ENCODE measurements at regions not wholly inside any gene's neighbourhood (a gene's known extent, or its start where the extent isn't known, plus 50 kb on each side); places are given as distances from the start of the nearest gene placed in this dataset.
"Not testable (repeated sequence)": the region's sequence is repeated elsewhere in the genome, so short reads cannot be mapped to it uniquely, and the experiment has no call there.

DNA sequence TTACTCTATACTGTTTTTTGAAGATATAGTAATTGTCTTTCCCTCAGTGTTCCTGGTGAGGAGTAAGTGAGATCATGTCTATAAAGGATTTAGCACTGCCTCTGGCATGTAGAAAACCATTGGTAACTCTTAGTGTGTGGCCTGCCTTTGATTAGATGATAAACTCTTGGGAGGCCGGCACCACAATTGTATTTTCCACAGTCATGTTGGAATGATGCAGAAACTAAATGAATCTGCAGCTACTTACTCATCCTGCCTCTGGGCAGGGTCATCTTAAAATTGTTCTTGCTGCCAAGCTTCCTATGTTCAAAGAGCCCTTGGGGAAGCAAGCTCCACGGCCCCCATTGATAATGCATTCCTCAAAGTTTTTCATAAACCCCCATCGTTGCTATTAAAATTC is 204.6 kb downstream of the ANKRD7 start:
- CTCF ChIA-PET, result no interaction called here
- intact Hi-C loops (cut with micrococcal nuclease), result no loop called here

DNA sequence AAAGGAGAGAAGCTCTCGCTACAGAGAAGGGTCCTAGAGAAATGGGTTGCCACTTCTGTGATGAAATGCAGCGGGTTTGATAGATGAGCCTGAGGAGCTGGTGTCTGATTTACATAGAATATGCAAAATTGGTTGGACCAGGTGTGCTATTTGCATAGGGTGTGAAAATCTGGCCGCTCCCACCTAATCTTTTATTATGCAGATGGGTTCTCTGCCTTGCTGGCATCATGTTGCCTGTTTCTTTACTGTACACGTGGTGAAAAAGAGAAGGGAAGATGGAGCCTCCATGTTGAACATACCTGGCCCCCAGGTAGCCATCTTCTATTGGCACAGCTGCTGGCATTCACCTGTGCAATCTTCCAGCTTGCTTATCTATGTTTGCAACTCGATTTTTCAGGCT is 212.2 kb downstream of the ANKRD7 start:
- TF ChIP-seq, protein P1, sequence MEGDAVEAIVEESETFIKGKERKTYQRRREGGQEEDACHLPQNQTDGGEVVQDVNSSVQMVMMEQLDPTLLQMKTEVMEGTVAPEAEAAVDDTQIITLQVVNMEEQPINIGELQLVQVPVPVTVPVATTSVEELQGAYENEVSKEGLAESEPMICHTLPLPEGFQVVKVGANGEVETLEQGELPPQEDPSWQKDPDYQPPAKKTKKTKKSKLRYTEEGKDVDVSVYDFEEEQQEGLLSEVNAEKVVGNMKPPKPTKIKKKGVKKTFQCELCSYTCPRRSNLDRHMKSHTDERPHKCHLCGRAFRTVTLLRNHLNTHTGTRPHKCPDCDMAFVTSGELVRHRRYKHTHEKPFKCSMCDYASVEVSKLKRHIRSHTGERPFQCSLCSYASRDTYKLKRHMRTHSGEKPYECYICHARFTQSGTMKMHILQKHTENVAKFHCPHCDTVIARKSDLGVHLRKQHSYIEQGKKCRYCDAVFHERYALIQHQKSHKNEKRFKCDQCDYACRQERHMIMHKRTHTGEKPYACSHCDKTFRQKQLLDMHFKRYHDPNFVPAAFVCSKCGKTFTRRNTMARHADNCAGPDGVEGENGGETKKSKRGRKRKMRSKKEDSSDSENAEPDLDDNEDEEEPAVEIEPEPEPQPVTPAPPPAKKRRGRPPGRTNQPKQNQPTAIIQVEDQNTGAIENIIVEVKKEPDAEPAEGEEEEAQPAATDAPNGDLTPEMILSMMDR (IDR thresholded peaks at IDR 0.05), result no peak
- ATAC-seq (ENCODE audit: low read depth), result no peak
- ChIA-PET CTCF (no interaction called here), POLR2A (no interaction called here)
- H3K36me3 Mint-ChIP-seq (ENCODE audit: low read depth), result no peaks in the 10 kb centered on the region
- intact Hi-C loops (cut with micrococcal nuclease), result no loop called here
- no peak overlapping the region for H3K4me3 Mint-ChIP-seq
- H3K27me3 Mint-ChIP-seq, result no peaks in the 10 kb centered on the region
- H3K9me3 Mint-ChIP-seq, result peaks cover 9% of the 10 kb centered on the region
- no peak overlapping the region for H3K27ac Mint-ChIP-seq
- no peak for DNase-seq
- H3K4me1 Mint-ChIP-seq, result no peaks in the 10 kb centered on the region

More for the DNA sequence above, 204.6 kb downstream of the ANKRD7 start:
- DNase-seq (no peak), ATAC-seq (ENCODE audit: low read depth) (no peak)
- TF ChIP-seq, protein P1 (IDR thresholded peaks at IDR 0.05), result no peak
- no peak overlapping the region for H3K4me3 Mint-ChIP-seq
- no peak overlapping the region for H3K27ac Mint-ChIP-seq
- H3K36me3 Mint-ChIP-seq (ENCODE audit: low read depth), result no peaks in the 10 kb centered on the region
- H3K27me3 Mint-ChIP-seq, result no peaks in the 10 kb centered on the region
- peaks cover 10% of the 10 kb centered on the region for H3K9me3 Mint-ChIP-seq
- POLR2A ChIA-PET, result no interaction called here
- H3K4me1 Mint-ChIP-seq, result no peaks in the 10 kb centered on the region

DNA sequence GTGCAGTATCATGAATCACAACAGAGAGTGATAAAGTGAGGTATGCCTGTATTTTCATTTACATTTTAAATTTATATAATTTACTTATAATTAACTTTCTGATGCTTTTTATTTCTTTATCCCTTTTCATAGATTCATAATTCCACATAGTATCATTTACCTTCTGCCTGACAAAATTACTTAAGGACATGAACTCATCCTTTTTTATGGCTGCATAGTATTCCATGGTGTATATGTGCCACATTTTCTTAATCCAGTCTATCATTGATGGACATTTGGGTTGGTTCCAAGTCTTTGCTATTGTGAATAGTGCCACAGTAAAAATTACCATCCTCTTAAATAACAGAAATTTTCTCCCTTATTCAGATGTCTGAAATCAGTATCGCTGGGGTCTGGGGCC is 224.5 kb downstream of the ANKRD7 start:
- H3K9me3 Mint-ChIP-seq; H3K4me1 Mint-ChIP-seq; ATAC-seq (ENCODE audit: low read depth); intact Hi-C loops (cut with micrococcal nuclease); H3K36me3 Mint-ChIP-seq (ENCODE audit: low read depth); DNase-seq; POLR2A ChIA-PET; H3K27ac Mint-ChIP-seq; CTCF ChIA-PET; H3K4me3 Mint-ChIP-seq; H3K27me3 Mint-ChIP-seq: not testable (repeated sequence)

DNA sequence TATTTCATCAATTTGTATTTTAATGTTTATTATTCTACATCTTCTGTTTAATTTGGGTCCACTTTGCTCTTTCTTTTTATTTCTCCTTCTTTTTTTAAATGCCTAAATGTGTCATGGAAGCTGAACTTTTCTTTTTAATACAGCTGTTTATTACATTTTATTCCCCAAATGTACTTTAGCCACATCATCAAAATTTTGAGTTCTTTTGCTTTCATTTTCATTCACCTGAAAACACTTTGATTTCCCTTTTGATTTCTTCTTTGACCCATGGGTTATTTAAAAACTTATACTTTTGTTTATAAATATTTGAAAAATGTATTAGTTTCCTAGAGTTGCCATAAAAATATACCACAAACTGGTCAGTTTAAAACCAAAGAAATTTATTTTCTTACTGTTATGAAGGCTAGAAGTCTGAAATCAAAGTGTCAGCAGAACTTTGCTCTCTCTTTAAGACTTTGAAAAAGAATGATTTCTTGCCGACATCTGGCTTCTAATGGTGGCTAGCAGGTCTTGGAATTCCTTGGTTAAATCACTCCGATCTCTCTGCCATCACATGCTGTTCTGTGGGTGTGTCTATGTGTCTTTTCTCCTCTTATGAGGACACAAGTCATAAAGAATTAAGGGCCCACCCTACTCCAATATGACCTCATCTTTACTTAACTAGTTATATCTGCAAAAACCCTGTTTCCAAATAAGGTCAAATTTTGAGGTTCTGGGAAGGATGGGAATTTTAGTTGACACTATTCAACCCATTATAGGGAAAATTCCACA is 225.5 kb downstream of the ANKRD7 start:
- Mint-ChIP-seq H3K36me3 (ENCODE audit: low read depth) (no peaks in the 10 kb centered on the region), H3K9me3 (no peaks in the 10 kb centered on the region), H3K27ac (no peak overlapping the region), H3K4me3 (no peak overlapping the region), H3K4me1 (no peaks in the 10 kb centered on the region), H3K27me3 (no peaks in the 10 kb centered on the region)
- ATAC-seq (ENCODE audit: low read depth), result no peak
- ChIA-PET CTCF (no interaction called here), POLR2A (no interaction called here)
- DNase-seq, result no peak
- intact Hi-C loops (cut with micrococcal nuclease), result no loop called here
- TF ChIP-seq, protein P1 (IDR thresholded peaks at IDR 0.05), result no peak

DNA sequence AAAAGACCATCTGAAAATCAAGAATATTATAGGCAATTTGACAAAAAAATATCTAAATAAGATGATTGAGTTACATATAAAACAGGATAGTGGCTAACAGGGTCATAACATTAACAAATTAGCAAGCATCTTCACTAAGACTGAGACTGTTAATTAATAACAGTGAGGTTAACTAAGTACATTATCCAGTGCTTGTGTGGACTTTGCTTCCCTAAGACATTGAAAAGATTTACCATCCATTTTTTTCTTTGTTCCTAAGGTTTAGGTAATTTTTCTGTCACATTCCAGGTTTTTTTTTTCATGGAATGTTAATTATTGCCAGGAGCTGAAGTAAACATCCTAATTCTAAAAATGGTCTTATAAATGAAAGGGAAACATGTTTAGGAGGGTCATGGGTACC is 227.6 kb downstream of the ANKRD7 start:
- ChIA-PET POLR2A (no interaction called here), CTCF (no interaction called here)
- intact Hi-C loops (cut with micrococcal nuclease), result no loop called here
- Mint-ChIP-seq H3K4me3 (no peak overlapping the region), H3K9me3 (no peaks in the 10 kb centered on the region), H3K27me3 (no peaks in the 10 kb centered on the region), H3K4me1 (no peaks in the 10 kb centered on the region), H3K27ac (no peak overlapping the region), H3K36me3 (ENCODE audit: low read depth) (no peaks in the 10 kb centered on the region)
- DNase-seq (no peak), ATAC-seq (ENCODE audit: low read depth) (no peak)
- TF ChIP-seq, protein P1 (IDR thresholded peaks at IDR 0.05), result no peak

DNA sequence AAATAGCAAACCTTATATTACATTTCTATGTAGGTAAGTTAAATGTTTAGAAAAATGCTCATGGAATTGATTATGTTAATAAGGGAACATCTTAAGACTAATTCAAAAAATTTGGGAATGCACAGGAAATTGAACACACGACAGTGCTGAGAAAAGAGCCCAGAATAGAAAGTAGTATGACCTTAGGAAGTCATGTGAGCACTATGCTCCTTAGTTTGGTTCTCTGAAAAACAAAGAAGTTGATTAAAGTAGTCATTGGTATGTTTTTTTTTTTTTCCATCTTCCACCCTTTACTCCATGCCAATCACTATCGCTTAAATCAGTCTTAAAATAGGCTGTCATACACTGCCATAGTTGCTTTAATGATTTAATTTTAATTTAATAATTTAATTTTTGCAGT is 242.9 kb downstream of the ANKRD7 start:
- Mint-ChIP-seq H3K27ac (no peak overlapping the region), H3K4me3 (no peak overlapping the region), H3K27me3 (no peaks in the 10 kb centered on the region), H3K4me1 (no peaks in the 10 kb centered on the region), H3K9me3 (no peaks in the 10 kb centered on the region), H3K36me3 (ENCODE audit: low read depth) (no peaks in the 10 kb centered on the region)
- DNase-seq (no peak), ATAC-seq (ENCODE audit: low read depth) (no peak)
- ChIA-PET POLR2A (no interaction called here), CTCF (no interaction called here)
- TF ChIP-seq, protein P1 (IDR thresholded peaks at IDR 0.05), result no peak
- intact Hi-C loops (cut with micrococcal nuclease), result no loop called here
